ENCODE measurements at regions not wholly inside any gene's neighbourhood (a gene's known extent, or its start where the extent isn't known, plus 50 kb on each side); places are given as distances from the start of the nearest gene placed in this dataset.

DNA sequence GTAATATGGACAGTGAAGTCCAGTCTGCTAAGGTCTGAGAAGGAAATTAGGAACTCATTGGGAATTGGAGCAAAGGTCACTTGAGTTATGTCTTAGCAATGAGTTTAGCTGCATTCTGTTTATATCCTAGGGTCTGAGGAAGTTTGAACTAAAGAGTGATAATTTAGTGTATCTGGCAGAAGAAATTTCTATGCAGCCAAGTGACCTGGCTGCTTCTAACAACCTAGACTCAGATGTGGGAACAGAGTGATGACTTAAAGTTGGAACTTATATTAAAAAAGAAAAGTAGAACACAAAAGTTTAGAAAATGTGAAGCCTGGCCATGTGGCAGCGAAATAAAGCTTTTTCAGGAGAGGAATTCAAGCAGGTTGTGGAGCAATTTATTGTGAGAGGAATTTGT lies 106.2 kb downstream of the PRDM9 start:
- H3K9me3 ChIP-seq: peaks cover 14% of the 10 kb centered on the region
- intact Hi-C loops (cut with DNase I, micrococcal nuclease): no loop called here
- TF ChIP-seq, protein P1, sequence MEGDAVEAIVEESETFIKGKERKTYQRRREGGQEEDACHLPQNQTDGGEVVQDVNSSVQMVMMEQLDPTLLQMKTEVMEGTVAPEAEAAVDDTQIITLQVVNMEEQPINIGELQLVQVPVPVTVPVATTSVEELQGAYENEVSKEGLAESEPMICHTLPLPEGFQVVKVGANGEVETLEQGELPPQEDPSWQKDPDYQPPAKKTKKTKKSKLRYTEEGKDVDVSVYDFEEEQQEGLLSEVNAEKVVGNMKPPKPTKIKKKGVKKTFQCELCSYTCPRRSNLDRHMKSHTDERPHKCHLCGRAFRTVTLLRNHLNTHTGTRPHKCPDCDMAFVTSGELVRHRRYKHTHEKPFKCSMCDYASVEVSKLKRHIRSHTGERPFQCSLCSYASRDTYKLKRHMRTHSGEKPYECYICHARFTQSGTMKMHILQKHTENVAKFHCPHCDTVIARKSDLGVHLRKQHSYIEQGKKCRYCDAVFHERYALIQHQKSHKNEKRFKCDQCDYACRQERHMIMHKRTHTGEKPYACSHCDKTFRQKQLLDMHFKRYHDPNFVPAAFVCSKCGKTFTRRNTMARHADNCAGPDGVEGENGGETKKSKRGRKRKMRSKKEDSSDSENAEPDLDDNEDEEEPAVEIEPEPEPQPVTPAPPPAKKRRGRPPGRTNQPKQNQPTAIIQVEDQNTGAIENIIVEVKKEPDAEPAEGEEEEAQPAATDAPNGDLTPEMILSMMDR (IDR thresholded peaks at IDR 0.05): no peak
- no peak overlapping the region for H3K4me3 ChIP-seq
- no peak for DNase-seq
- H3K36me3 ChIP-seq (ENCODE audit: low read depth): no peaks in the 10 kb centered on the region
- ATAC-seq: no peak
- H3K4me1 ChIP-seq (ENCODE audit: low read depth): no peaks in the 10 kb centered on the region

DNA sequence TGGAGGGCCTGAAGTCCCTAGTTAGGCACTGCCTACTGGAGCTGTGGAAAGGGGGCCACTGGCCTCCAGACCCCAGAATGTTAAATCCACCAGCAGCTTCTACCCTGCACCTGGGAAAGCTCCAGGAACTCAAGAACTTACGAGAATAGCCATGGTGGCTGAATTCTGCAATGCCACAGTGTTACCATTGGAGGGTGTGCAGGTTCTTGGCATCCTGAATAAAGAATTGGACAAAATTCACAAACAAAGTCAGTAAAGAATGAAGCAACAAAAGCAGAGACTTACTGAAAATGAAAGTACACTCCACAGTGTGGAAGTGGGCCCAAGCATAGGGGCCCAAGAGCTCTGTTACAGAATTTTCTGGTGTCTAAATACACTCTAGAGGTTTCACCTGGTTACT lies 107.0 kb downstream of the PRDM9 start:
- intact Hi-C loops (cut with DNase I, micrococcal nuclease): no loop called here
- TF ChIP-seq, protein P1 (IDR thresholded peaks at IDR 0.05): no peak
- ATAC-seq (no peak), DNase-seq (no peak)
- H3K4me3 ChIP-seq: no peak overlapping the region
- no peaks in the 10 kb centered on the region for H3K4me1 ChIP-seq (ENCODE audit: low read depth)
- peaks cover 14% of the 10 kb centered on the region for H3K9me3 ChIP-seq
- H3K36me3 ChIP-seq (ENCODE audit: low read depth): no peaks in the 10 kb centered on the region

DNA sequence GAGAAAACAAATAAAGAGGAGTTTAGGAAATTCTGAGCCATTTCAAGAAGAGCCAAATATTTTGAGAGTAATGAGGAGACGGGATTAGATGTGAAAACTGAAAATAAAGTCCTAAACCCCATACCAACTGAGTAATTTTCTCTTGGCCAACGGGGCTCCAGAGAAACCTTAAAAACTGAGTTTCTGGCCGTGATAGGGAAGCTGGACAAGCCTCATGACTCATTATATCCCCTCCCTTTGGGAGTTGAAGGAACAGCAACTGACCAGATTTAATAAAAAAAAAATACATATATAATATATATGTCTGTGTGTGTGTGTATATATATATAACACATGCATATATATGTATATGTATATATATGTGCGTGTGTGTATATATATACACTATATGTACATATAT lies 119.6 kb downstream of the PRDM9 start:
- intact Hi-C loops (cut with DNase I, micrococcal nuclease): no loop called here
- ATAC-seq (no peak), DNase-seq (no peak)
- H3K9me3 ChIP-seq: peaks cover 3% of the 10 kb centered on the region
- TF ChIP-seq, protein P1 (IDR thresholded peaks at IDR 0.05): no peak
- H3K4me1 ChIP-seq (ENCODE audit: low read depth): no peaks in the 10 kb centered on the region
- no peaks in the 10 kb centered on the region for H3K36me3 ChIP-seq (ENCODE audit: low read depth)
- H3K4me3 ChIP-seq: no peak overlapping the region

DNA sequence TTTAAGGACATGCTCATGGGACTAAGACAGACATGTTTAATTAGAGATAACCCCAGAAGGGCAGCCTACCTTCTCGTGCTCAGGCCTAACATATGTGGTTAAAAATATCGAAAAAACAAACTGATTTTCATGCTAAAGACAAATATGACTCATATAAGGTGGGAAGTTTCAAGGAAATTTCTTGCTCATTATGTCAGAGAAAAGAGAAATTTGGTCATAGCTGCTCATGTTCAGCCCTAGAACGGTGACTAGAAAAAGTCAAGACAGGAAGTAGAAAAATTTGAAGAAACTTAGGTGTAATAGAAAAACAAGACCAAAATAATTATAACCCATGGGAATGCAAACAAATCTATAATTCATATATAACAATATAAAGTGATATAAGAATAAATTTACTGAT lies 120.6 kb downstream of the PRDM9 start:
- Histone ChIP-seq H3K4me1 (ENCODE audit: low read depth) (no peaks in the 10 kb centered on the region), H3K9me3 (peaks cover 3% of the 10 kb centered on the region), H3K4me3 (no peak overlapping the region), H3K36me3 (ENCODE audit: low read depth) (no peaks in the 10 kb centered on the region)
- DNase-seq (no peak), ATAC-seq (no peak)
- TF ChIP-seq, protein P1 (IDR thresholded peaks at IDR 0.05): no peak
- intact Hi-C loops (cut with DNase I, micrococcal nuclease): no loop called here

DNA sequence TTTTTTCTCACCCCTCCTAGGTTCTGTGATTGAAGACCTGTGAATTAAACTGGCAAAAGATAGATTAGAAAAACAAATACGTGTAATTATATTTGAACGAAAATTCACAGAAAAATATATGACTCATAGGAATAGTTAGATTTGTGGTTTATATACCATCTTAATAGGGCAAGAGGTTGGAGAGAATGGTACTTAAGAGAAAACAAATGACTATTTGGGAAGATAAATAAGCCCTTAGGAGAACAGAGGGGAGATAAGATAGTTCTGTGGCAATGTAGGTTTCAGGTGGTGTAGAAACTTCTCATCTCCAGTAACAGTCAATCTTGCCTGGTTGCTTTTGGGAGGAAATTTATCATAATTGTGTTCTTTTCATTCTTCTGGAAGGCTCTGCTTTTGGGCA lies 122.0 kb downstream of the PRDM9 start:
- Histone ChIP-seq H3K9me3 (peaks cover 3% of the 10 kb centered on the region), H3K36me3 (ENCODE audit: low read depth) (no peaks in the 10 kb centered on the region), H3K4me1 (ENCODE audit: low read depth) (no peaks in the 10 kb centered on the region), H3K4me3 (no peak overlapping the region)
- TF ChIP-seq, protein P1 (IDR thresholded peaks at IDR 0.05): no peak
- intact Hi-C loops (cut with DNase I, micrococcal nuclease): no loop called here
- DNase-seq (no peak), ATAC-seq (no peak)
